Activated CD4-positive, alpha-beta T cell treated with anti-CD3 and anti-CD28 coated beads, Interleukin-2, amount 10 ng/mL, durations not matched to agents 7 days and 5 days (primary cell): ENCODE measurements at regions not wholly inside any gene's neighbourhood (a gene's known extent, or its start where the extent isn't known, plus 50 kb on each side); places are given as distances from the start of the nearest gene placed in this dataset.
"Not testable (repeated sequence)": the region's sequence is repeated elsewhere in the genome, so short reads cannot be mapped to it uniquely, and the experiment has no call there.

Source experiments
- CTCF ChIA-PET: fragments of 350-600 bp; sonication (Branson Sonifier 250); formaldehyde crosslinking; loops from one replicate; lab custom pipeline; 2021; ENCODE audit warnings: antibody characterized with exemption; lab: Charles Lee
- POLR2A ChIA-PET: fragments of 350-600 bp; sonication (Branson Sonifier 250); formaldehyde crosslinking; loops from one replicate; lab custom pipeline; 2021; ENCODE audit warnings: antibody characterized with exemption; lab: Charles Lee
- DNase-seq: peaks from one replicate; pipeline ENCODE4 v3.0.0-alpha.2; 2020
- H3K27ac Mint-ChIP-seq: one replicate; pipeline ENCODE4 v1.8.0; 2021; ENCODE audit warnings: mild to moderate bottlenecking, moderate library complexity, mixed read lengths
- H3K27me3 Mint-ChIP-seq: one replicate; pipeline ENCODE4 v1.8.0; 2021; ENCODE audit warnings: mixed read lengths
- H3K36me3 Mint-ChIP-seq: one replicate; pipeline ENCODE4 v1.8.0; 2021; ENCODE audit warnings: low read depth, mixed read lengths
- H3K4me1 Mint-ChIP-seq: one replicate; pipeline ENCODE4 v1.8.0; 2021; ENCODE audit warnings: mixed read lengths
- H3K4me3 Mint-ChIP-seq: one replicate; pipeline ENCODE4 v1.8.0; 2021; ENCODE audit warnings: mild to moderate bottlenecking, moderate library complexity, mixed read lengths
- H3K9me3 Mint-ChIP-seq: one replicate; pipeline ENCODE4 v1.8.0; 2021; ENCODE audit warnings: mixed read lengths

DNA sequence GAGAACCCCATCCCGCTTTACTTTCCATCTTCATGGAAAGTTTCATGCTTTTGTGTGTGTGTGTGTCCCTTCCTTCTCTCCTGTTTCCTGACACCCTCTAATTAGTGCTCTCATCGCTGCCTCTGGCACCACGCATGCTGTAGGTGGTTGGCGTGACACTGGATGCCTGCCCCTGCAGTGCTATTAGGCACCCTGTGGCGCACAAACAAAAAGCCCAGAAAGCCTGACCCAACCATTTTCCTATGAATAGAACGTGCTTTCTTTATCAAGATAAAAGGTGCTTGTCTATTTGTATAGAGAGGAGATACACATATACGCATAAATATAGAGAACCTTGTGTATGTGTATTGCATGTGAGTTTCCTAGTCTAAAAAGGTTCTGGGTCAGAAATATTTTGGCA lies 120.8 kb upstream of the CDCA7L start:
- no peak for DNase-seq
- CTCF ChIA-PET: interaction anchor here (1.5 kb wide), 1 partner anchor 17 kb away, joined by 7 read pairs; no protein-coding TSS in a partner anchor
- H3K9me3 Mint-ChIP-seq: no peaks in the 10 kb centered on the region
- peaks cover 11% of the 10 kb centered on the region for H3K27me3 Mint-ChIP-seq
- no peak overlapping the region for H3K27ac Mint-ChIP-seq
- H3K4me3 Mint-ChIP-seq: no peak overlapping the region
- H3K4me1 Mint-ChIP-seq: no peaks in the 10 kb centered on the region
- no peaks in the 10 kb centered on the region for H3K36me3 Mint-ChIP-seq
- POLR2A ChIA-PET: no interaction called here

DNA sequence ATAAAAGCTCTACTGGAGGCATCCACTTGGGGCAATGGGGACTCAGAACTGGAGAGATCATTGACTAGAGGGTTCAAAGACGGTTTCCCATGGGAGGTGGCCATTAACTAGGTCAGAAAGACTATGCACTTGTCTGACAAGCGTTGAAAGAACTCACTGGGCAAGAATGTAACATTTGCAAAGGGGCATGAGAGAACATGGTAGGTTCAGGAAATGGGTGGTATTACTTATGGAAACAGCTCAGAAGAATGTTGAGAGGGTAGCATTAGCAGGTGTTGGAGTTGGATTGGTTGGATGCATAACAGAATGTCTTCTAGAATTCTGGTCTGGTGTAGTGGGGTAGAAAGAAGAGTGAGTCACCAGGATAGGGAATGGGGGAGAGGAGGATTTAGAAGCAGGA lies 119.1 kb upstream of the CDCA7L start:
- DNase-seq: no peak
- POLR2A ChIA-PET: no interaction called here
- H3K27ac Mint-ChIP-seq: no peak overlapping the region
- no peaks in the 10 kb centered on the region for H3K9me3 Mint-ChIP-seq
- CTCF ChIA-PET: interaction anchor here (1.0 to 1.5 kb wide), 2 partner anchors 14 to 123 kb away, joined by 3 read pairs; no protein-coding TSS in a partner anchor
- H3K4me3 Mint-ChIP-seq: no peak overlapping the region
- H3K4me1 Mint-ChIP-seq: no peaks in the 10 kb centered on the region
- H3K36me3 Mint-ChIP-seq: no peaks in the 10 kb centered on the region
- H3K27me3 Mint-ChIP-seq: peaks cover 12% of the 10 kb centered on the region

GRCh38 chr7:22061775-22062174 lies 116.1 kb upstream of the CDCA7L start:
- no peaks in the 10 kb centered on the region for H3K9me3 Mint-ChIP-seq
- no peaks in the 10 kb centered on the region for H3K4me1 Mint-ChIP-seq
- no peak overlapping the region for H3K27ac Mint-ChIP-seq
- CTCF ChIA-PET: no interaction called here
- DNase-seq: no peak
- POLR2A ChIA-PET: no interaction called here
- no peaks in the 10 kb centered on the region for H3K36me3 Mint-ChIP-seq
- no peak overlapping the region for H3K4me3 Mint-ChIP-seq
- peaks cover 3% of the 10 kb centered on the region for H3K27me3 Mint-ChIP-seq

- no peaks in the 10 kb centered on the region for H3K4me1 Mint-ChIP-seq
- H3K9me3 Mint-ChIP-seq: no peaks in the 10 kb centered on the region
- ChIA-PET POLR2A (no interaction called here), CTCF (no interaction called here)
- no peak overlapping the region for H3K27ac Mint-ChIP-seq
- no peak for DNase-seq
- no peaks in the 10 kb centered on the region for H3K36me3 Mint-ChIP-seq
- no peak overlapping the region for H3K4me3 Mint-ChIP-seq
- H3K27me3 Mint-ChIP-seq: peaks cover 3% of the 10 kb centered on the region
Observed at GRCh38 chr7:22060863-22061262, 115.2 kb upstream of the CDCA7L start.

DNA sequence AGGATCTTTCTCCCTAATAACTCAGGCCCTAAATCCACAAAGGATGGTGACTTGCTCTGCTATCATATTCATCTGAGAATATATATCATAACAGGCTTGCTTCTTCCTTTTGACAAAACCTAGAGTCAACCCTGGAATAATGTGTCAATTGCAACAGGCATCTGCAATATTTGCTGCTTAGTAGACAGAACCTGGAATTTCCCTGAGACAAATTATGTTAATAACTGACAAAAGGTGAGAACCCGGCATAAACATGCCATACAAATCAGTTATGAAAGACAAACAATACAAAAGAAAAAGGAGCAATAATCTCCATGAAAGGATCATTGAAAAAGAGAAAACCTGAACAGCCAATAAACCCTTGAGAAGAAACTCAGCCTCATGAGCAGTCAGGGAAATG lies 114.5 kb upstream of the CDCA7L start:
- Mint-ChIP-seq H3K4me3 (no peak overlapping the region), H3K27ac (no peak overlapping the region), H3K36me3 (no peaks in the 10 kb centered on the region), H3K27me3 (peaks cover 4% of the 10 kb centered on the region), H3K4me1 (no peaks in the 10 kb centered on the region), H3K9me3 (no peaks in the 10 kb centered on the region)
- POLR2A ChIA-PET: no interaction called here
- CTCF ChIA-PET: no interaction called here
- no peak for DNase-seq

GRCh38 chr7:22055226-22055625 lies 109.5 kb upstream of the CDCA7L start:
- no peak overlapping the region for H3K27ac Mint-ChIP-seq
- DNase-seq: no peak
- no peaks in the 10 kb centered on the region for H3K4me1 Mint-ChIP-seq
- H3K27me3 Mint-ChIP-seq: peaks cover 7% of the 10 kb centered on the region
- ChIA-PET CTCF (interaction anchor here (1.2 kb wide), 1 partner anchor 27 kb away, joined by 4 read pairs; no protein-coding TSS in a partner anchor), POLR2A (no interaction called here)
- no peak overlapping the region for H3K4me3 Mint-ChIP-seq
- no peaks in the 10 kb centered on the region for H3K36me3 Mint-ChIP-seq
- H3K9me3 Mint-ChIP-seq: no peaks in the 10 kb centered on the region

DNA sequence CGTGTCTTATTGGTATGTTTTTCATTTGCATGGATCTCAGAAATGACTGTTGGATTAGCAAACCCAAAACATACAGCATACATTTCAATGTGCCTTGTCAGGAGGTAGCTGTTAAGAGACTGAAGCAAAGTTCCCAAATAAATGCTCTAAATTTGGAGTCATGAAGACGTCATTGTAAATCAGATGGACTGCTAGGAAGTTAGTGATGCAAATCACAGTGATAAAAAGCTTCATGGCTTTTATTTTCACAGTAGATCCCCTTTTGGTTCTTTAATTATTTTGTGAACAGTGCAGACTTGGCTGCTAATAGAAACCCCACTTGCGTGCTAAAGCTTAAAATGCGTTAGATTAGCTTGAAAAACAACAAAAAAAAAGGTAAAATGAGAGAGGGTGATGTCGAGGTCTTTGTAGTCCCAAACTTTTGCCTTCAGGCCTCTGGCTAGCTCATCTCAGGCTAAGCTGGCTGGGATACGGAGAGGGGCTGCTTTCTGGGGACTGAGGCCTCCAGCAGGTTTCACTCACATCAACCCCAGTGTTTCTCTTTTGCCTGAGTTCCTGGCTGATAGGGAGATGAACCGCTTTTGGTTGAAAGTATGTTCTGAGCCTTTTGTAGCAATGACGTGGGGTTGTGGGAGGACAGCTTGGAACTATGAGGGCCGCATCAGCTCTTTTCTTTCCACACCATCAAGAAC lies 107.1 kb upstream of the CDCA7L start:
- H3K27ac Mint-ChIP-seq: no peak overlapping the region
- DNase-seq: no peak
- H3K4me3 Mint-ChIP-seq: no peak overlapping the region
- H3K4me1 Mint-ChIP-seq: no peaks in the 10 kb centered on the region
- H3K36me3 Mint-ChIP-seq: no peaks in the 10 kb centered on the region
- ChIA-PET CTCF (no interaction called here), POLR2A (no interaction called here)
- peaks cover 6% of the 10 kb centered on the region for H3K27me3 Mint-ChIP-seq
- no peaks in the 10 kb centered on the region for H3K9me3 Mint-ChIP-seq

- POLR2A ChIA-PET: no interaction called here
- Mint-ChIP-seq H3K4me1 (no peaks in the 10 kb centered on the region), H3K36me3 (no peaks in the 10 kb centered on the region), H3K4me3 (no peak overlapping the region), H3K27me3 (peaks cover 6% of the 10 kb centered on the region), H3K27ac (no peak overlapping the region), H3K9me3 (no peaks in the 10 kb centered on the region)
- CTCF ChIA-PET: no interaction called here
- no peak for DNase-seq
Observed at GRCh38 chr7:22051886-22052673, 106.4 kb upstream of the CDCA7L start.

- no peak overlapping the region for H3K27ac Mint-ChIP-seq
- H3K4me3 Mint-ChIP-seq: no peak overlapping the region
- CTCF ChIA-PET: no interaction called here
- POLR2A ChIA-PET: no interaction called here
- no peaks in the 10 kb centered on the region for H3K36me3 Mint-ChIP-seq
- H3K9me3 Mint-ChIP-seq: no peaks in the 10 kb centered on the region
- DNase-seq: no peak
- H3K27me3 Mint-ChIP-seq: peaks cover 5% of the 10 kb centered on the region
- no peaks in the 10 kb centered on the region for H3K4me1 Mint-ChIP-seq
Observed at GRCh38 chr7:22049766-22050500, 104.2 kb upstream of the CDCA7L start.

DNA sequence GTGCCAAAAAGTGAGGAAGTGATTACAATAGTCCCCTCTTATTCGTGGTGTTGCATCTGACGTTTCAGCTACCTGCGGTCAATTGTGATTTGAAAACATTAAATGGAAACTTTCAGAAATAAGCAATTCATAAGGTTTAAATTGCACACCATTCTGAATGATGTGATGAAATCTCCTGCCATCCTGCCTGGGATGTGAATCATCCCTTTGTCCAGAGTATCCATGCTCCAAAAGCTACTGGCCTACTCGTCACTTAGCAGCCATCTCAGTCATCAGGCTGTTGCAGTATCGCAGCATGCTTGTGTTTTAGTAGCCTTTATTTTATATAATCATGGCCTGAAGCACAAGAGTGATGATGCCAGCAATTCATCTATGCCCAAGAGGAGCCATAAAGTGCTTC lies 97.7 kb upstream of the CDCA7L start:
- Mint-ChIP-seq H3K36me3 (no peaks in the 10 kb centered on the region), H3K4me3 (no peak overlapping the region), H3K4me1 (no peaks in the 10 kb centered on the region), H3K9me3 (no peaks in the 10 kb centered on the region), H3K27me3 (peaks cover 7% of the 10 kb centered on the region), H3K27ac (no peak overlapping the region)
- ChIA-PET CTCF (no interaction called here), POLR2A (no interaction called here)
- DNase-seq: no peak

DNA sequence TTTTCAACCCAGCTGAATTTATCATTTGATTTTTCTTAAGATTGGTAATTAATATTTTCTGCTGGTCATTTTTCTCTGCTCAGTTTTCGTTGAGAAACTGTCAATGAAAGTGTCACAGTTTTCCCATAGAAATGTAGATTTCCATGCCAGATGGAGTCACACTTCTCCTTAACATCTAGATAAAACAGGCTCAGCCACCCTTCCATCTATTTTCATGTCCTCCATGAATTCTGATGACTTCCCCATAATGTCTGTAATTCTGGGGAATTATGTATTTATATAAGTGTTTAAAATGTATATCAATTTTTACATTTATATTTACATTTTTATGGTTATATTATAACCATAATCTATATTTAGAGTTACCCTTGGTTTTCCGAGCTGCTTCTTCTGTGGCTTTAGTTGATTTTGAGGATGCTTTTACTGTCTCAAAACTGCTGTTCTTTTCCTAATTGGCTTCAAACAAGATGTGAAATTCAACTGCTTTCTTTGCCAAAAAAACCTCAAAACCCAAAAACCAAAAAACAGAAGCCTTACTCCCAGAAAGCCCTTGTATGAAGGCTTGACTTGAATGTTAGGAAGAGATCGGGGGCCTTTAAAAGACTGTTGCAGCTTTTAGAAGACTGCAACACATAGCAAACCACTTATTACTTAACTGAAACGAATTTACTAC lies 95.4 kb upstream of the CDCA7L start:
- ChIA-PET POLR2A (no interaction called here), CTCF (no interaction called here)
- Mint-ChIP-seq H3K27ac (no peak overlapping the region), H3K4me3 (no peak overlapping the region), H3K36me3 (no peaks in the 10 kb centered on the region), H3K27me3 (peaks cover 17% of the 10 kb centered on the region), H3K9me3 (no peaks in the 10 kb centered on the region), H3K4me1 (no peaks in the 10 kb centered on the region)
- no peak for DNase-seq

DNA sequence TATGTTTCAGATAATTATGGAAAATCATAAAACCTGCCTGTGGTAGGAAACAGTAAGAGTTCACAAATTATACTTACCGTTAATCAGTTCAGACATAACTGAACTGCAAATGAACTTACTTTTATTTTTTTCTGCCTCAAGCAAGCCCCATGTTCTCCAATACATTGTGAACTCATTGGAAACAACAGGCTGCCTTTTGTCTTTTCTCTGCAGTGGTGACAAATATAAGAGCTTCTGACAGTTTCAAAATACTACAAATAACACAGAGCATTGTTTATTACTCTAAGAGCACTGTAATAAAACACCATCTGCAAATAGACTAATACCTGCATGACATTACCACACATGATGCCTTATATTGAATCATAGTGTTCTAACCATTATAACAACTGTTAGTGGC lies 94.0 kb upstream of the CDCA7L start:
- no peak for DNase-seq
- H3K27ac Mint-ChIP-seq: no peak overlapping the region
- no peaks in the 10 kb centered on the region for H3K9me3 Mint-ChIP-seq
- H3K4me1 Mint-ChIP-seq: no peaks in the 10 kb centered on the region
- no peaks in the 10 kb centered on the region for H3K36me3 Mint-ChIP-seq
- CTCF ChIA-PET: no interaction called here
- H3K27me3 Mint-ChIP-seq: peaks cover 17% of the 10 kb centered on the region
- POLR2A ChIA-PET: no interaction called here
- H3K4me3 Mint-ChIP-seq: no peak overlapping the region

DNA sequence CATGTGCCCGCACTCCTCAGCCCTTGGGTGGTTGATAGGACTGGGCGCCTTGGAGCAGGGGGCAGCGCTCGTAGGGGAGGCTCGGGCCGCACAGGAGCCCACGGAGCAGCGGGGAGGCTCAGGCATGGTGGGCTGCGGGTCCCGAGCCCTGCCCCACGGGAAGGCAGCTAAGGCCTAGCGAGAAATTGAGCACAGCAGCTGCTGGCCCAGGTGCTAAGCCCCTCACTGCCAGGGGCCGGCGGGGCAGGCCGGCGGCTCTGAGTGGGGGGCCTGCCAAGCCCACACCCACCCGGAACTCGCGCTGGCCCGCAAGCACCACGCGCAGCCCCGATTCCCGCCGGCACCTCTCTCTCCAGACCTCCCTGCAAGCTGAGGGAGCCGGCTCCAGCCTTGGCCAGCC lies 86.7 kb upstream of the CDCA7L start:
- H3K27me3 Mint-ChIP-seq, H3K9me3 Mint-ChIP-seq, DNase-seq, H3K27ac Mint-ChIP-seq, H3K36me3 Mint-ChIP-seq, H3K4me1 Mint-ChIP-seq, CTCF ChIA-PET, POLR2A ChIA-PET, H3K4me3 Mint-ChIP-seq: not testable (repeated sequence)
